ENCODE measurements at regions not wholly inside any gene's neighbourhood (a gene's known extent, or its start where the extent isn't known, plus 50 kb on each side); places are given as distances from the start of the nearest gene placed in this dataset.

GRCh38 chr3:34292605-34293300 lies 494.3 kb downstream of the PDCD6IP start:
- dilution Hi-C loops (cut with MboI; ENCODE audit: extremely low pct_ligation_motif_present, low sequenced_read_pairs): no loop called here
- Histone ChIP-seq H3K4me1 (ENCODE audit: control insufficient read depth, extremely low read depth, insufficient read depth, low read length) (no peaks in the 10 kb centered on the region), H3K79me2 (ENCODE audit: control insufficient read depth, insufficient read depth, low read length) (no peaks in the 10 kb centered on the region), H4K20me1 (replicated peaks; ENCODE audit: control insufficient read depth, extremely low read depth, insufficient read depth, low read length) (no peaks in the 10 kb centered on the region), H2AFZ (ENCODE audit: low read depth, low read length) (no peak overlapping the region), H3K9me1 (replicated peaks; ENCODE audit: control insufficient read depth, extremely low read depth, insufficient read depth, low read length) (no peaks in the 10 kb centered on the region), H3K4me2 (ENCODE audit: insufficient read depth, low read length) (no peak overlapping the region), H3K4me3 (replicated peaks in 1 of 3; ENCODE audit: insufficient read depth in 1 of 3, low read depth in 1 of 3, low read length in 3 of 3) (no peak overlapping the region), H3K9me3 (replicated peaks; ENCODE audit: control insufficient read depth, insufficient read depth, low read length) (no peaks in the 10 kb centered on the region), H3K9ac (replicated peaks; ENCODE audit: extremely low read depth, insufficient read depth, low read length) (no peak overlapping the region), H3K36me3 (ENCODE audit: control insufficient read depth in 2 of 2, extremely low read depth in 1 of 2, insufficient read depth in 2 of 2, low read length in 2 of 2) (no peaks in the 10 kb centered on the region), H3K27me3 (ENCODE audit: control insufficient read depth in 2 of 2, insufficient read depth in 2 of 2, low read length in 2 of 2) (no peaks in the 10 kb centered on the region), H3K27ac (ENCODE audit: insufficient read depth, low read depth, low read length) (no peak overlapping the region)
- no peak for DNase-seq (ENCODE audit: low read depth, low spot score)
- ChIA-PET POLR2A (no interaction called here), CTCF (interaction anchor here (0.5 kb wide), 1 partner anchor 1333 kb away, joined by 3 read pairs; no protein-coding TSS in a partner anchor)
- no peak for FAIRE-seq
- intact Hi-C loops (cut with micrococcal nuclease): no loop called here
- TF ChIP-seq GATA2 (IDR thresholded peaks at IDR 0.05; ENCODE audit: insufficient read depth, insufficient read length, low read depth, low read length): no peak
- no peak for TF ChIP-seq POLR2AphosphoS5 (IDR thresholded peaks at IDR 0.05; ENCODE audit: insufficient read depth, low read depth, low read length)
- TF ChIP-seq MAX (IDR thresholded peaks at IDR 0.05; ENCODE audit: insufficient read depth, insufficient read length): no peak
- BruUV-seq (replicated peaks): no TSS peak

- no TSS peak for BruUV-seq (replicated peaks)
- FAIRE-seq: no peak
- dilution Hi-C loops (cut with MboI; ENCODE audit: extremely low pct_ligation_motif_present, low sequenced_read_pairs) (no loop called here), intact Hi-C loops (cut with micrococcal nuclease) (no loop called here)
- TF ChIP-seq POLR2AphosphoS5 (IDR thresholded peaks at IDR 0.05; ENCODE audit: insufficient read depth, low read depth, low read length) (no peak), CTCF (IDR thresholded peaks at IDR 0.05; ENCODE audit: extremely low read depth in 1 of 2, insufficient read depth in 1 of 2, low read depth in 1 of 2, low read length in 2 of 2) (no peak), MYC (IDR thresholded peaks at IDR 0.05; ENCODE audit: low read depth, low read length) (no peak), EZH2 (IDR thresholded peaks at IDR 0.05; ENCODE audit: borderline replicate concordance, low read depth, low read length, severe bottlenecking) (no peak), POLR2A (IDR thresholded peaks at IDR 0.05; ENCODE audit: low read depth, low read length) (no peak), GATA2 (IDR thresholded peaks at IDR 0.05; ENCODE audit: insufficient read depth, insufficient read length, low read depth, low read length) (no peak), JUN (IDR thresholded peaks at IDR 0.05; ENCODE audit: borderline replicate concordance, insufficient read depth, insufficient read length, low read depth) (no peak)
- no peaks in the 10 kb centered on the region for H3K4me1 ChIP-seq (ENCODE audit: control insufficient read depth, extremely low read depth, insufficient read depth, low read length)
- no peaks in the 10 kb centered on the region for H3K79me2 ChIP-seq (ENCODE audit: control insufficient read depth, insufficient read depth, low read length)
- no peaks in the 10 kb centered on the region for H3K9me3 ChIP-seq (replicated peaks; ENCODE audit: control insufficient read depth, insufficient read depth, low read length)
- no peak overlapping the region for H3K9ac ChIP-seq (replicated peaks; ENCODE audit: extremely low read depth, insufficient read depth, low read length)
- no peak overlapping the region for H3K4me2 ChIP-seq (ENCODE audit: insufficient read depth, low read length)
- ChIA-PET POLR2A (no interaction called here), CTCF (no interaction called here)
- no peaks in the 10 kb centered on the region for H3K36me3 ChIP-seq (ENCODE audit: control insufficient read depth in 2 of 2, extremely low read depth in 1 of 2, insufficient read depth in 2 of 2, low read length in 2 of 2)
- DNase-seq (ENCODE audit: low read depth, low spot score): no peak
- no peak overlapping the region for H3K4me3 ChIP-seq (replicated peaks in 1 of 3; ENCODE audit: insufficient read depth in 1 of 3, low read depth in 1 of 3, low read length in 3 of 3)
- H2AFZ ChIP-seq (ENCODE audit: low read depth, low read length): no peak overlapping the region
- no peaks in the 10 kb centered on the region for H3K9me1 ChIP-seq (replicated peaks; ENCODE audit: control insufficient read depth, extremely low read depth, insufficient read depth, low read length)
- no peaks in the 10 kb centered on the region for H3K27me3 ChIP-seq (ENCODE audit: control insufficient read depth in 2 of 2, insufficient read depth in 2 of 2, low read length in 2 of 2)
- no peaks in the 10 kb centered on the region for H4K20me1 ChIP-seq (replicated peaks; ENCODE audit: control insufficient read depth, extremely low read depth, insufficient read depth, low read length)
- H3K27ac ChIP-seq (ENCODE audit: insufficient read depth, low read depth, low read length): no peak overlapping the region
Observed at GRCh38 chr3:34294240-34294639, 495.8 kb downstream of the PDCD6IP start.

Data from endothelial cell of umbilical vein (primary cell).